ENCODE measurements at regions not wholly inside any gene's neighbourhood (a gene's known extent, or its start where the extent isn't known, plus 50 kb on each side); places are given as distances from the start of the nearest gene placed in this dataset.

- TF ChIP-seq CTCF (IDR thresholded peaks at IDR 0.05; ENCODE audit: low read depth, low read length) = no peak
- no peak for DNase-seq (ENCODE audit: low read depth, low spot score)
- no peak overlapping the region for H3K4me3 ChIP-seq (ENCODE audit: low read depth, low read length)
- in situ Hi-C loops (cut with HindIII; ENCODE audit: low sequenced_read_pairs) = no loop called here
These were observed 427.9 kb upstream of the JAG1 start for GRCh38 chr20:11101696-11102095.

GRCh38 chr20:11103866-11104265 is 430.1 kb upstream of the JAG1 start:
- in situ Hi-C loops (cut with HindIII; ENCODE audit: low sequenced_read_pairs) = no loop called here

GRCh38 chr20:11108102-11108810 is 434.5 kb upstream of the JAG1 start:
- no peak for TF ChIP-seq CTCF (IDR thresholded peaks at IDR 0.05; ENCODE audit: low read depth, low read length)
- in situ Hi-C loops (cut with HindIII; ENCODE audit: low sequenced_read_pairs) = no loop called here
- DNase-seq (ENCODE audit: low read depth, low spot score) = no peak
- no peak overlapping the region for H3K4me3 ChIP-seq (ENCODE audit: low read depth, low read length)

More at GRCh38 chr20:11103866-11104265, 430.1 kb upstream of the JAG1 start:
- no peak for TF ChIP-seq CTCF (IDR thresholded peaks at IDR 0.05; ENCODE audit: low read depth, low read length)
- H3K4me3 ChIP-seq (ENCODE audit: low read depth, low read length) = no peak overlapping the region
- DNase-seq (ENCODE audit: low read depth, low spot score) = no peak

- H3K4me3 ChIP-seq (ENCODE audit: low read depth, low read length) = no peak overlapping the region
- no peak for DNase-seq (ENCODE audit: low read depth, low spot score)
- TF ChIP-seq CTCF (IDR thresholded peaks at IDR 0.05; ENCODE audit: low read depth, low read length) = no peak
- in situ Hi-C loops (cut with HindIII; ENCODE audit: low sequenced_read_pairs) = no loop called here
These were observed 436.7 kb upstream of the JAG1 start for GRCh38 chr20:11110535-11110934.

GRCh38 chr20:11111191-11111590 is 437.4 kb upstream of the JAG1 start:
- no peak for DNase-seq (ENCODE audit: low read depth, low spot score)
- no peak for TF ChIP-seq CTCF (IDR thresholded peaks at IDR 0.05; ENCODE audit: low read depth, low read length)

GRCh38 chr20:11112832-11113231 is 439.0 kb upstream of the JAG1 start:
- in situ Hi-C loops (cut with HindIII; ENCODE audit: low sequenced_read_pairs) = no loop called here
- TF ChIP-seq CTCF (IDR thresholded peaks at IDR 0.05; ENCODE audit: low read depth, low read length) = no peak
- no peak overlapping the region for H3K4me3 ChIP-seq (ENCODE audit: low read depth, low read length)
- no peak for DNase-seq (ENCODE audit: low read depth, low spot score)

More at GRCh38 chr20:11111191-11111590, 437.4 kb upstream of the JAG1 start:
- H3K4me3 ChIP-seq (ENCODE audit: low read depth, low read length) = no peak overlapping the region
- in situ Hi-C loops (cut with HindIII; ENCODE audit: low sequenced_read_pairs) = no loop called here

Measured in astrocyte of the spinal cord (primary cell).